Jurkat, Clone E6-1 (cell line): ENCODE measurements at regions not wholly inside any gene's neighbourhood (a gene's known extent, or its start where the extent isn't known, plus 50 kb on each side); places are given as distances from the start of the nearest gene placed in this dataset.
A peak's percentile ranks its signal among the peaks of the same experiment; 100 is the strongest.
"Not testable (repeated sequence)": the region's sequence is repeated elsewhere in the genome, so short reads cannot be mapped to it uniquely, and the experiment has no call there.

Experiments
- DNase-seq: peaks from one replicate; pipeline ENCODE4 v3.0.0-alpha.2; 2011; ENCODE audit warnings: low read depth, low spot score
- H3K4me3 ChIP-seq: 2 replicates; pipeline ENCODE4 v1.5.1; 2011; ENCODE audit warnings: mild to moderate bottlenecking, low read length, control low read depth, moderate library complexity

DNA sequence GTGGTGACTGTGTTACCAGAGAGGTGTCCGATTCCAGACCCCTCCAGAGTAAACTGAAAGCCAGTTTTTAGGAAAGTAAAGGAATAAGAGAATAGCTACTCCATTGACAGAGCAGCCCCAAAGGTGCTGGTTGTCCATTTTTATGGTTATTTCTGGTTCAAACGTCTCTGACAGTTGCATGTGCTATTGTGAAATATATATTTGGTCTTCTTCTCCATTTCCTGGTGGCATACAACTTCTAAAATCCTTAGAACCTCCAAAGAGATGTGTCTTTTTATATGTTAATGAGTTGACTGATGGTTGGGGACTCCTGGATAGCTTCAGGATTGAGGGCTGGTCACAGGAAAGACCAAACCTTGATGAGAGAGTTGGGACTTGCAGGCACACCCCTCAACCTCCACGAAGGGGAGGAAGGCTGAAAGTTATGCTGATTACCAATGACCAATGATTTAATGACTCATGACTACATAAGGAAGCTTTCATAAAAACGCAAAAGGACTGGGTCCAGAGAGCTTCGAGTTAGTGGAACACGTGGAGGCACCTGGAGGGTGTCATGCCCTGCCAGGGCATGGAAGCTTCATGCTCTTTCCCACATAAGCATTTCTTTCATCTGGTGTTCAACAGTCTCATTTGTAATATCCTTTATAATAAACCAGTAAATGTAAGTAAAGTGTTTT, 100.7 kb downstream of the SLC16A1 start:
- DNase-seq, result no peak
- no peak overlapping the region for H3K4me3 ChIP-seq

DNA sequence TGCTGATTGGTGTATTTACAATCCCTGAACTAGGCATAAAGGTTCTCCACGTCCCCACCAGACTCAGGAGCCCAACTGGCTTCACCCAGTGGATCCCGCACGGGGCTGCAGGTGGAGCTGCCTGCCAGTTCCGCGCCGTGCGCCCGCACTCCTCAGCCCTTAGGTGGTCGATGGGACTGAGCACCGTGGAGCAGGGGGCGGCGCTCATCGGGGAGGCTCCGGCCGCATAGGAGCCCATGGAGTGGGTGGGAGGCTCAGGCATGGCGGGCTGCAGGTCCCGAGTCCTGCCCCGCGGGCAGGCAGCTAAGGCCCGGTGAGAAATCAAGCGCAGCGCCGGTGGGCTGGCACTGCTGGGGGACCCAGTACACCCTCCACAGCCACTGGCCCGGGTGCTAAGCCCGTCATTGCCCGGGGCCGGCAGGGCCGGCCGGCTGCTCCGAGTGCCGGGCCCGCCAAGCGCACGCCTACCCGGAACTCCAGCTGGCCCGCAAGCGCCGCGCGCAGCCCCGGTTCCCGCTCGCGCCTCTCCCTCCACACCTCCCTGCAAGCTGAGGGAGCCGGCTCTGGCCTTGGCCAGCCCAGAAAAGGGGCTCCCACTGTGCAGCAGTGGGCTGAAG, 101.5 kb downstream of the SLC16A1 start:
- DNase-seq, result not testable (repeated sequence)

DNA sequence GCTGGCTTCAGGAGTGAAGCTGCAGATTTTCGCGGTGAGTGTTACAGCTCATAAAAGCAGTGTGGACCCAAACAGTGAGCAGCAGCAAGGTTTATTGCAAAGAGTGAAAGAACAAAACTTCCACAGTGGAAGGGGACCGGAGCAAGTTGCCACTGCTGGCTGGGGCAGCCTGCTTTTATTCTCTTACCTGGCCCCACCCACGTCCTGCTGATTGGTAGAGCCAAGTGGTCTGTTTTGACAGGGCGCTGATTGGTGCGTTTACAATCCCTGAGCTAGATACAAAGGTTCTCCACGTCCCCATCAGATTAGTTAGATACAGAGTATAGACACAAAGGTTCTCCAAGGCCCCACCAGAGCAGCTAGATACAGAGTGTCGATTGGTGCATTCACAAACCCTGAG, 102.1 kb downstream of the SLC16A1 start:
- H3K4me3 ChIP-seq, DNase-seq: not testable (repeated sequence)

More for the DNA sequence above, 101.5 kb downstream of the SLC16A1 start:
- not testable (repeated sequence) for H3K4me3 ChIP-seq

DNA sequence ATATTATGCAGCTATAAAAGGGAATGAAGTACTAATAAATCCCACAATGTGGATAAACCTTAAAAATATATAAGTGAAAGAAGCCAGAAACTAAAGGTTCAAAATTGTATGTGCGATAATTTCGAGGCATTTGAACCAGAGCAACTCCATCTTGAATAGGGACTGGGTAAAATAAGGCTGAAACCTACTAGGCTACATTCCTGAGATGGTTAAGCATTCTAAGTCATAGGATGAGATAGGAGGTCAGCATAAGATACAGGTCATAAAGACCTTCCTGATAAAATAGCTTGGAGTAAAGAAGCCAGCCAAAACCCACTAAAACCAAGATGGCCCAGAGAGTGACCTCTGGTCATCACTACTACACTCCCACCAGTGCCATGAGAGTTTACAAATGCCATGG, 103.1 kb downstream of the SLC16A1 start:
- DNase-seq, result no peak
- no peak overlapping the region for H3K4me3 ChIP-seq

DNA sequence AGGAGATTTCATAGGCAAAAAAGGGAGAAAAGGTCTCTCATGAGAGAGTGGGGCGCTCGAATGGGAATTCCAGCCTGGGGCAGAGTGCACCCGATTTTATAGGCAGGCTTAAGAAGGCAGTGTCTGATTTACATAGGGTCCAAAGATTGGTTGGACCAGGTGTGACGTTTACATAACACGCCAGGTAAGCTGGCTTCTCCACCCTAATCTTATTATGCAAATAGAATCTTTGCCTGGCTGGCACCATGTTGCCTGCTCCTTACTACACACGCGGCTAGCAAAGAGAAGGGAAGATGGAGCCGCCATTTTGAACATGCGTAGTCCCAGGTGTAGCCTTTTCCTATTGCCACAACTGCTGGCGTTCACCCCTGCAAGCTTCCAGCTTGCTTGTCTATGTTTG, 103.7 kb downstream of the SLC16A1 start:
- DNase-seq, result no peak
- H3K4me3 ChIP-seq, result no peak overlapping the region

DNA sequence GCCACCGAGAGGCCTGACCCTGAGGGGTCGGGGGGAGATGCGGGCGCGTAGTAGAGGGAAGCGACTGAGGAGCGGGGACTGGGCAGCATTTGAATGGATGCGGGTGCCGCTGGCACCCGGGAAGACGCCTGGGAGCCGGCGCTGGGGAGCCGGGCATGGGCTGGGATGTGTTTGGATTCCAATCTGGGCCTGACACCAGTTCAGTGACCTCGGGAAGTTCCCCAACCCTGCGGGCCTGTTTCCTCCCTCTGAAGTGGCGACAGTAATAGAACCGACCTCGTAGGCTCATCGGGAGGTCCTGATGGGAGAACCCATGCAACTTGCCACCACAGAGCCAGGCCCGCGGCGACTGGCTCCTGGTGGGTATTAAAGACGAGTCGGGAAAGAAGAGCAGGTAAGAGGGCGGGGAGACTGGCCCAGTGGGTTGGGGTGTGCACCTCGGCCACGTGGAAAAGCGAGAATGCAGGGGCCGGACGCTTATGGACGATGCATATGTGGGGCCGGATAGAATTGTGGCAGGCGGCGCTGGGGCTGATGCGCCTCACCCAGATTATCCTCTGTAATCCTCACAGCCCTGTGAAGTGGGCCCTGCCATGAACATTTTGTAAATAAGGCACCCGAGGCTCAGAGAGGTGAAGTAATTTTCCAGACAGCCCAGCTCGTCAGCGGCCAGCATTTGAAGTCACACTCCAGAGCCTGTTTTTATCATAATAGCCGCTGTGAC, 105.8 kb downstream of the SLC16A1 start:
- no peak overlapping the region for H3K4me3 ChIP-seq
- DNase-seq, result no peak

DNA sequence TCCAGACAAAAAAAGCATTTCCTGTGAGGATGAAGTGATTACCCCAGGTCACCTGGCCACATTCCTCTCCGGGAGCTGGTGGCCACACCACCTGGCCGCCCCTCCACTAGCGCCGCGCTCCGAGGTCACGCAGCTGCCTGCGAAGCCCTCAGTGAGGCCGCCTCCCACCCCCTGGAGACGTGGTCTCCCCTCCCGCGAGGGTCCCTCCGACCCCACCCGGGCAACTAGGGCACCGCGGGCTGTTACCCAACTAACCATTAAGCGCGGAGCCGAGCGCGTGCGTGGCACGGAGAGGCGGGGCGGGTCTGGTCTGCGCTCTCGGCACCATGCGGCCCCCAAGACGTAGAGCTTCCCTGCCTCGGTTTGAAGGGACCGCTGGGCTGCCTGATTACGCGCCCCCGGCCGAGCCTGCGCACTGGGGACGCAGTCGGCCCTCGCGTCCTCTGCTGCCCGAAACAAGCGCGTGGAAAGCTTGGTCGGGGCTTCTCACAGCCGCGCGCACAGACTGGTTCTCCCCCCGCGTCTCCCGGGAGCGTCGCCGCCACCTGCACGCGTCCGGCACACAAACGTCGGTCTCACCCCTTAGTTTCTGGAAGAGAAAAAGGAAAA, 106.5 kb downstream of the SLC16A1 start:
- no peak overlapping the region for H3K4me3 ChIP-seq
- no peak for DNase-seq

DNA sequence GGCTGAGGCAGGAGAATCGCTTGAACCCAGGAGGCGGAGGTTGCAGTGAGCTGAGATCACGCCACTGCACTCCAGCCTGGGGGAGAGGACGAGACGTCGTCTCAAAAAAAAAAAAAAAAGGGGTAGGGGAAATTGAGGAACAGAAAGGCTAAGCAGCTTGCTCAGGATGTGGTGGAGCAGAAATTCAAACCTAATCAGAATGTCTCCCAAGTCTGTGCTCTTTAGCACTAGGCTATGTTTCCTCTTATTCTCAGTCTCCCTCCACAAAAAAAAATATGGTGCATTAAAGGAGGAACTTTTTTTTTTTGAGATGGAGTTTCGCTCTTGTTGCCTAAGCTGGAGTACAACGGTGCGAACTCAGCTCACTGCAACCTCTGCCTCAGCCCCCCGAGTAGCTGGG, 114.2 kb downstream of the SLC16A1 start:
- DNase-seq, result no peak
- no peak overlapping the region for H3K4me3 ChIP-seq

DNA sequence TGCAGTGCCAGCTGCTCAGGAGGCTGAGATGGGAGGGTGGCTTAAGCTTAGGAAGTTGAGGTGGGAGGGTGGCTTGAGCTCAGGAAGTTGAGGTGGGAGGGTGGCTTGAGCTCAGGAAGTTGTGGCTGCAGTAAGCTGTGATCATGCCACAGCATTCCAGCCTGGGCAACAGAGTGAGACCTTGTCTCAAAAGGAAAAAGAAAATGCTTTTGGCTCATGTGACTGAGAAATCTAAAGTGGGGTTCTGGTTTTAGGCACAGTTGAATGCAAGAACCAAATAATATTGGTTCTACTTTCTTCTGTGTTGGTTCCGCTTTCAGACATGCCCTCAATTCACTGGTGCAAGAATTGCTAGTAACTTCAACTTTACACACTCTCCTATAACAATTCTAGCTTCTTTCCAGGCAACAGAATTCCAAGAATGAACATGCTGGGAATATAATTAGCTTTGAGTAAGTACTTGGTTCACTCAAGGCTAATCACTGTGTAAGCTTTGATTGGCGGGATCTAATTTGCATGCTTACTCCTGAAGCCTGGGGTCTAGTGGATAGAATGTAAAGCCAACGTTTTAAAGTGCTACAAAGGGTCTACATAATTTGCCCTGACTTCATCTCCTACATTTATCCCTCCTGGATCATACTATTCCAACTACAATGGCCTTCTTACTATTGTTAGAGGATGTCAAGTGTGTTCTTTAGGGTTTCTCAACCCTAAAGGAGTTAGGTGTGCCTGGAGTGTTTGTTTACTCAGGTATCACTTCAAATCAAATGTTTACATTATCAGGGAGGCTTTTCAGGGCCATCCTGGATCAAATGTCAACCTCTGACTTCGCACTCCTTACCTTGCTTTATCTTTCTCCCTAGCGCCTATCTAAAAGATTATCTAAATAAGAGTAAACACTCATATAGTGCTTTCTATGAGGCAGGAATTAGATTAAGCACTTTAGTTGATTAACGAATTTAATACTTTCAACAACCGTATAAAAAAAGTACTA, 115.1 kb downstream of the SLC16A1 start:
- DNase-seq, result peak; percentile 82
- H3K4me3 ChIP-seq, result no peak overlapping the region

DNA sequence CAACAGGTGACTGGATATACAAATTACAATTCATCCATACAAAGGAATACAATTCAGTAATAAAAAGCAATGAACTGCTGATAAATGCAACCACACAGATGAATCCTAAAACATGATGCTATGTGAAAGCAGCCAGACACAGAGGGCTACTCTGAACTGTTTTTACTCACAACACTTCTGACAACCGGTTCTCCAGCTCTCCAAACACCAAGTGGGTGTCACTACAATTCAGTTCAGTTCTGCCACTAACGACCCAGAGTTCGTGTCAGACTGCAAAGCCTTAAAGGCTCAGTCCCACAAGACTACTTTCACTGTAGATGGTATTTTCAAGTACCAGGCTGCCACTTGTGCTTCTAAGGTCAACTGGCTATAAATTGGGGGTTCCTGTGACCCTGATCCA, 119.4 kb downstream of the SLC16A1 start:
- no peak for DNase-seq
- no peak overlapping the region for H3K4me3 ChIP-seq

DNA sequence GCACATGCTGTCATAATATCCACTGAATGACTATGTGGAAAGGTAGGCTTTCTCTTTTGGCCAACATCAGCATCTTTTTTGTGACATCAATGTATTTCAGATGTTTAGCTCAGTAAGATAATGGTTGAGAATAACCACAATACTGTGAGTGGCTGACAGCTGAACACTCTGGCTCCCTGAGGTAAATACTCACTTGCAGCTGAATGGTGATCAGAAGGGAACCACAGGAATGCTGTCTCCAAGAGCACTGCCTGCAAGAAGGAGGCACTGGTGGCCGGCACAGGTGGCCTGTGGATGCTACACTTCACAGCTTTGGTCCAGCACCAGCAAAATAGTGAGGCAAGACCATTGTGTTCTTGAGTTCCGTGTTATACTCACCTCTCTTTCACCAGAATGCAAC, 118.7 kb upstream of the PPM1J start:
- DNase-seq, result no peak
- H3K4me3 ChIP-seq, result no peak overlapping the region

DNA sequence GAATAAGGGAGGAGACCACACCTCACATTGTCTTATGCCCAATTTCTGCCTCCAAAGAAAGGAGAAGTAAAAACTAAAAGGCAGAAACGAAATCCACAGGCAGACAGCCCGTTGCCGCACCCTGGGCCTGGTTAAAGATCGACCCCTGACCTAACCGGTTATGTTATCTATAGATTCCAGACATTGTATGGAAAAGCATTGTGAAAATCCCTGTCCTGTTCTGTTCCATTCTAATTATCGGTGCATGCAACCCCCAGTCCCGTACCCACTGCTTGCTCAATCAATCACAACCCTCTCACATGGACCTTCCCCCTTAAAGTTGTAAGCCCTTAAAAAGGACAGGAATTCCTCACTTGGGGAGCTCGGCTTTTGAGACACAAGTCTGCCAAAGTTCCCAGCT, 117.1 kb upstream of the PPM1J start:
- DNase-seq, H3K4me3 ChIP-seq: not testable (repeated sequence)

DNA sequence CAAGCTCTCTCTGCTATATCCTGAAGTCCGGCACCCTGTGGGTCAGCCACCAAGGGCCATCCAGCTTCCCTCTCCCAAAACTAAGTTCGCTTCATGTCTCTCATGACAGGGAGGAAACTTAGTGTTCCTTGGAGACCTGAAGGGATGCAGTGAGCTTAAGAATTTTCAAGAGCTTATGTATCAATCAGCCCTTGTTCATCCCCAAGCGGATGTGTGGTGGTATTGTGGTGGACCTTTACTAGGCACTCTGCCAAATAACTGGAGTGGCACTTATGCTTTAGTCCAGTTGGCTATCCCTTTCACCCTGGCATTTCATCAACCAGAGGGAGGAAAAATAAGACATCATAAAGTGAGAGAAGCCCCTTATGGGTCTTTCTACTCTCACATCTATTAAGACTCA, 114.6 kb upstream of the PPM1J start:
- not testable (repeated sequence) for DNase-seq, H3K4me3 ChIP-seq

DNA sequence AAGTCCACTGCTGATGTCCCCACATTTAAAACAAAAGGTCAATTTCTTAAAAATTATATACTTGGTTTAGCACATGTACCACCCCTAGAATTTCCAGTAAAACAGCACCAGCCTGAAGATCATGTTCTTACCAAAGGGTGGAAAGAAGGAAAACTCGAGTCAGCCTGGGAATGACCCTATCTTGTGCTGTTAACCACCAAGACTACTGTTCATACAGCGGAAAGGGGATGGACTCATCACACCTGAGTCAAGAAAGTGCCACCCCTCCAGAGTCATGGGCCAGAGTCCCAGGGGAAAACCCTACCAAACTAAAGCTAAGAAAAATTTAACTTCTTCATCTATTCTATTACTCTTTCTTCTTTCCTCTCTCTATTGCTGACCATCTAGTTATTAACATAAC, 113.6 kb upstream of the PPM1J start:
- DNase-seq, result no peak
- no peak overlapping the region for H3K4me3 ChIP-seq

DNA sequence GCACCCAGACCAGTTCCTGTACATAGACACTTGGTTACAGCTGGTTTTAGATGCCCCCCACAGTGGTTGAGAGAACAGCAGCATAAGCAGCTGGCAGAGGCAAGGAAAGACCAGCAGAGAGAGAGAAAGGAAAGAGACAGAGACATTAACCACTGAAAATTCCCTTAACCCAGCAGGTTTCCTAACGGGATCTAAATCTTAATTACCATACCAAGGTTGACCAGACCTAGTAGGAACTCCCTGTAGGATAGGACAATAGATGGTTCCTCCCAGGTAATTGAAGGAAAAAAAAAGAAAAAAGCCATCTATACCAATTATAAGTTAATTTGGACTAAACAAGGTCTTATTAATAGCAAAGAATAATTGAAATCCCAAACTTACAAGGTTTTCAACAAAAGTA, 112.3 kb upstream of the PPM1J start:
- H3K4me3 ChIP-seq, DNase-seq: not testable (repeated sequence)

DNA sequence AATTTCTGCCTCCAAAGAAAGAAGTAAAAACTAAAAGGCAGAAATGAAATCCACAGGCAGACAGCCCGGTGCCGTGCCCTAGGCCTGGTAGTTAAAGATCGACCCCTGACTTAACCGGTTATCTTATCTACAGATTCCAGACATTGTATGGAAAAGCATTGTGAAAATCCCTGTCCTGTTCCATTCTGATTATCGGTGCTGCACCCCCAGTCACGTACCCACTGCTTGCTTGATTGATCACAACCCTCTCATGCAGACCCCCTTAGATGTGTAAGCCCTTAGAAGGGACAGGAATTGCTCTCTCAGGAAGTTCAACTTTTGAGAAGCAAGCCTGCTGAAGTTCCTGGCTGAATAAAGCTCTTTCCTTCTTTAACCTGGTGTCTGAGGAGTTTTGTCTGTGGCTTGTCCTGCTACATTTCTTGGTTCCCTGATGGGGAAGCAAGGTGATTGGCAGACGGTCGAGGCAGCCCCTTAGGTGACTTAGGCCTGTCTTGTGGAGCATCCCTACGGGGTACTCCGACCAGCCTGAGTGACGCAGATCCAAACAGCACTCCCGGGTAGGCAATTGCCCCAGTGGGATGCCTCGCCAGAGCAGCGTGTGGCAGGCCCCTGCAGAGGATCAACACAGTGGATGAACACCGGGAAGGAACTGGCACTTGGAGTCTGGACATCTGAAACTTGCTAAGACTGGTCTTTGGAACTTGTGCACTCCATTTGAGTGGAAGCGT, 111.2 kb upstream of the PPM1J start:
- DNase-seq, result no peak
- no peak overlapping the region for H3K4me3 ChIP-seq

DNA sequence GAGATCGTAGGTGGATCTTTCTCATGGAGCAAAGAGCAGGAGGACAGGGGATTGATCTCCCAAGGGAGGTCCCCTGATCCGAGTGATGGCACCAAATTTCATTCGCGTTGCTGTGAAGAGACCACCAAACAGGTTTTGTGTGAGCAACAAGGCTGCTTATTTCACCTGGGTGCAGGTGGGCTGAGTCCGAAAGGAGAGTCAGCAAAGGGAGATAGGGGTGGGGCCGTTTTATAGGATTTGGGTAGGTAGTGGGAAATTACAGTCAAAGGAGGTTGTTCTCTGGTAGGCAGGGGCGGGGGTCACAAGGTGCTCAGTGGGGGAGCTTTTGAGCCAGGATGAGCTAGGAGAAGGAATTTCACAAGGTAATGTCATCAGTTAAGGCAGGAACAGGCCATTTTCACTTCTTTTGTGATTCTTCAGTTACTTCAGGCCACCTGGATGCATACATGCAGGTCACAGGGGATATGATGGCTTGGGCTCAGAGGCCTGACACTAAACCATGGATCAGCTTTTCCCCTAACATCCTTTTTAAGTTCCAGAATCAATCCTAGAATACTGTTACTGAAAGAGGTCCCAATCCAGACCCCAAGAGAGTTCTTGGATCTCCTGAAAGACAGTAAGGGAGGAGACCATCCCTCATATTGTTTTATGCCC, 110.6 kb upstream of the PPM1J start:
- not testable (repeated sequence) for H3K4me3 ChIP-seq

DNA sequence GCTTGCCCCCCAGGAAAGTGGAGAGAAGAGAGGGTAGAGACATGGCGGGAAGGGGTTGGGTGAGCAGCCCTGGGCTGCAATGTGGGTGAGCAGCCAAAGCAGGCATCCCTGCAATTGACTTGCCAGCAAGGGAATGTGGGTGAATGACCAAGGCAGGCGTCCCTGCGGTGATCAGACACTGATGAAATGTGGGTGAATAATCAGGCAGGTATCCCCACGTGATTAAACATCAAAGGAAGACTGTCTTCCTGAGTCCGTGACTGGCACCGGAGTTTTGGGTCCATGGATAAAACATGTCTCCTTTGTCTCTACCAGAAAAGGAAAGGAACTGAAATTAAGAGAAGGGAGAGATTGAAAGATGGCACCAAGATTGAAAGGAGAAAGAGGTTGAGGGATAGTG, 109.9 kb upstream of the PPM1J start:
- not testable (repeated sequence) for H3K4me3 ChIP-seq, DNase-seq

More for the DNA sequence above, 110.6 kb upstream of the PPM1J start:
- not testable (repeated sequence) for DNase-seq
